DOHH2 (cell line): ENCODE measurements at regions not wholly inside any gene's neighbourhood (a gene's known extent, or its start where the extent isn't known, plus 50 kb on each side); places are given as distances from the start of the nearest gene placed in this dataset.

Source experiments
- H3F3A ChIP-seq: fragments of 200-600 bp; sonication (generic), shearing (Covaris generic); 2 replicates; pipeline ENCODE4 v1.6.0; 2016; ENCODE audit warnings: antibody characterized with exemption, mild to moderate bottlenecking; ENCODE audit not compliant: control insufficient read depth, insufficient read depth
- H3K27ac ChIP-seq: fragments of 200-600 bp; sonication (generic); 2 replicates; pipeline ENCODE4 v1.5.1; 2014; ENCODE audit warnings: low read depth, mild to moderate bottlenecking, low read length, moderate library complexity
- H3K27me3 ChIP-seq: fragments of 200-600 bp; sonication (generic); 2 replicates; pipeline ENCODE4 v1.6.1; 2014; ENCODE audit warnings: mild to moderate bottlenecking, low read length, mixed read lengths; ENCODE audit not compliant: control insufficient read depth
- H3K36me3 ChIP-seq: fragments of 200-600 bp; sonication (generic); 2 replicates; pipeline ENCODE4 v1.6.1; 2014; ENCODE audit warnings: mild to moderate bottlenecking, low read length, moderate library complexity, mixed read lengths; ENCODE audit not compliant: control insufficient read depth
- H3K4me1 ChIP-seq: fragments of 200-600 bp; sonication (generic); 2 replicates; pipeline ENCODE4 v1.6.1; 2014; ENCODE audit warnings: mild to moderate bottlenecking, low read length, mixed read lengths; ENCODE audit not compliant: control insufficient read depth
- H3K4me2 ChIP-seq: fragments of 200-600 bp; sonication (generic); 2 replicates; pipeline ENCODE4 v1.6.0; 2014; ENCODE audit warnings: mild to moderate bottlenecking, low read length, moderate library complexity
- H3K4me3 ChIP-seq: fragments of 200-600 bp; sonication (generic); 2 replicates; pipeline ENCODE4 v1.5.1; 2014; ENCODE audit warnings: mild to moderate bottlenecking, low read length, mixed read lengths
- H3K79me2 ChIP-seq: fragments of 200-600 bp; sonication (generic); 2 replicates; pipeline ENCODE4 v1.6.1; 2014; ENCODE audit warnings: mild to moderate bottlenecking, low read length, mixed read lengths; ENCODE audit not compliant: control insufficient read depth
- H3K9me2 ChIP-seq: fragments of 200-600 bp; sonication (generic); replicated peaks from 2 replicates; pipeline ENCODE4 v1.6.1; 2014; ENCODE audit warnings: mild to moderate bottlenecking, low read length, mixed read lengths; ENCODE audit not compliant: control insufficient read depth
- H3K9me3 ChIP-seq: fragments of 200-600 bp; sonication (generic); 2 replicates; pipeline ENCODE4 v1.6.1; 2014; ENCODE audit warnings: antibody characterized with exemption, low read length, mixed read lengths; ENCODE audit not compliant: control insufficient read depth, insufficient read depth
- H4K20me1 ChIP-seq: fragments of 200-600 bp; sonication (generic); 2 replicates; pipeline ENCODE4 v1.6.0; 2014; ENCODE audit warnings: low read depth, mild to moderate bottlenecking, antibody characterized with exemption, low read length, moderate library complexity; ENCODE audit not compliant: control insufficient read depth, insufficient read depth
- CTCF ChIP-seq: fragments of 200-600 bp; sonication (generic); IDR thresholded peaks from one replicate; pipeline ENCODE4 v1.5.1; 2014; ENCODE audit warnings: antibody characterized with exemption, mild to moderate bottlenecking, low read depth, low read length; ENCODE audit not compliant: poor library complexity, severe bottlenecking
- EZH2phosphoT487 ChIP-seq: fragments of 200-600 bp; sonication (generic); IDR thresholded peaks from 2 replicates; pipeline ENCODE4 v1.6.1; 2017; ENCODE audit warnings: borderline replicate concordance, mild to moderate bottlenecking, antibody characterized with exemption, low read length, moderate library complexity, mixed read lengths

GRCh38 chr17:71790791-71791190 is 330.0 kb upstream of the SOX9 start:
- TF ChIP-seq EZH2phosphoT487 (no peak), CTCF (no peak)
- H4K20me1 ChIP-seq, result no peaks in the 10 kb centered on the region
- no peaks in the 10 kb centered on the region for H3K4me1 ChIP-seq
- H3K4me3 ChIP-seq, result no peak overlapping the region
- no peaks in the 10 kb centered on the region for H3K9me3 ChIP-seq
- no peaks in the 10 kb centered on the region for H3K79me2 ChIP-seq
- H3K27me3 ChIP-seq, result no peaks in the 10 kb centered on the region
- H3F3A ChIP-seq, result no peaks in the 10 kb centered on the region
- H3K9me2 ChIP-seq, result no peaks in the 10 kb centered on the region
- H3K27ac ChIP-seq, result no peak overlapping the region
- H3K36me3 ChIP-seq, result no peaks in the 10 kb centered on the region
- no peak overlapping the region for H3K4me2 ChIP-seq

GRCh38 chr17:71791311-71791710 is 329.5 kb upstream of the SOX9 start:
- no peaks in the 10 kb centered on the region for H3K9me2 ChIP-seq
- H3F3A ChIP-seq, result no peaks in the 10 kb centered on the region
- no peak overlapping the region for H3K4me2 ChIP-seq
- no peaks in the 10 kb centered on the region for H3K4me1 ChIP-seq
- H3K27me3 ChIP-seq, result no peaks in the 10 kb centered on the region
- no peaks in the 10 kb centered on the region for H4K20me1 ChIP-seq
- H3K27ac ChIP-seq, result no peak overlapping the region
- no peaks in the 10 kb centered on the region for H3K36me3 ChIP-seq
- H3K4me3 ChIP-seq, result no peak overlapping the region
- no peaks in the 10 kb centered on the region for H3K9me3 ChIP-seq
- TF ChIP-seq EZH2phosphoT487 (no peak), CTCF (no peak)
- no peaks in the 10 kb centered on the region for H3K79me2 ChIP-seq

- H3K4me2 ChIP-seq, result no peak overlapping the region
- no peak for TF ChIP-seq EZH2phosphoT487
- no peaks in the 10 kb centered on the region for H3K27me3 ChIP-seq
- H3K4me3 ChIP-seq, result no peak overlapping the region
- H4K20me1 ChIP-seq, result no peaks in the 10 kb centered on the region
- no peaks in the 10 kb centered on the region for H3K79me2 ChIP-seq
- H3K4me1 ChIP-seq, result no peaks in the 10 kb centered on the region
- H3F3A ChIP-seq, result no peaks in the 10 kb centered on the region
- H3K9me3 ChIP-seq, result no peaks in the 10 kb centered on the region
- H3K36me3 ChIP-seq, result no peaks in the 10 kb centered on the region
- no peaks in the 10 kb centered on the region for H3K9me2 ChIP-seq
- no peak overlapping the region for H3K27ac ChIP-seq
Measured at GRCh38 chr17:71792966-71793365, 327.9 kb upstream of the SOX9 start.

GRCh38 chr17:71793518-71793917 is 327.3 kb upstream of the SOX9 start:
- Histone ChIP-seq H3K4me1 (no peaks in the 10 kb centered on the region), H4K20me1 (no peaks in the 10 kb centered on the region), H3K27ac (no peak overlapping the region), H3K79me2 (no peaks in the 10 kb centered on the region), H3K4me2 (no peak overlapping the region), H3K4me3 (no peak overlapping the region), H3K9me2 (no peaks in the 10 kb centered on the region), H3K9me3 (no peaks in the 10 kb centered on the region), H3K27me3 (no peaks in the 10 kb centered on the region), H3F3A (no peaks in the 10 kb centered on the region), H3K36me3 (no peaks in the 10 kb centered on the region)
- TF ChIP-seq EZH2phosphoT487 (no peak), CTCF (no peak)
